GM12864 (cell line): ENCODE measurements at regions not wholly inside any gene's neighbourhood (a gene's known extent, or its start where the extent isn't known, plus 50 kb on each side); places are given as distances from the start of the nearest gene placed in this dataset.

Source experiments
- DNase-seq: peaks from one replicate; pipeline ENCODE4 v3.0.0-alpha.2; 2011; ENCODE audit warnings: low read depth
- H3K4me3 ChIP-seq: 2 replicates; pipeline ENCODE4 v1.5.1; 2011; ENCODE audit warnings: mild to moderate bottlenecking, low read depth, low read length, control low read depth
- TF ChIP-seq, protein P1 (sequence below): IDR thresholded peaks from 2 replicates; pipeline ENCODE4 v1.5.1; 2011; ENCODE audit warnings: low read depth, mild to moderate bottlenecking, moderate library complexity, low read length, control low read depth, inconsistent platforms; ENCODE audit errors: missing control alignments

- TF ChIP-seq, protein P1, sequence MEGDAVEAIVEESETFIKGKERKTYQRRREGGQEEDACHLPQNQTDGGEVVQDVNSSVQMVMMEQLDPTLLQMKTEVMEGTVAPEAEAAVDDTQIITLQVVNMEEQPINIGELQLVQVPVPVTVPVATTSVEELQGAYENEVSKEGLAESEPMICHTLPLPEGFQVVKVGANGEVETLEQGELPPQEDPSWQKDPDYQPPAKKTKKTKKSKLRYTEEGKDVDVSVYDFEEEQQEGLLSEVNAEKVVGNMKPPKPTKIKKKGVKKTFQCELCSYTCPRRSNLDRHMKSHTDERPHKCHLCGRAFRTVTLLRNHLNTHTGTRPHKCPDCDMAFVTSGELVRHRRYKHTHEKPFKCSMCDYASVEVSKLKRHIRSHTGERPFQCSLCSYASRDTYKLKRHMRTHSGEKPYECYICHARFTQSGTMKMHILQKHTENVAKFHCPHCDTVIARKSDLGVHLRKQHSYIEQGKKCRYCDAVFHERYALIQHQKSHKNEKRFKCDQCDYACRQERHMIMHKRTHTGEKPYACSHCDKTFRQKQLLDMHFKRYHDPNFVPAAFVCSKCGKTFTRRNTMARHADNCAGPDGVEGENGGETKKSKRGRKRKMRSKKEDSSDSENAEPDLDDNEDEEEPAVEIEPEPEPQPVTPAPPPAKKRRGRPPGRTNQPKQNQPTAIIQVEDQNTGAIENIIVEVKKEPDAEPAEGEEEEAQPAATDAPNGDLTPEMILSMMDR, result no peak
- no peak for DNase-seq
- H3K4me3 ChIP-seq, result no peak overlapping the region
These were observed 373.0 kb upstream of the CCNH start for GRCh38 chr5:87785554-87786335.

DNA sequence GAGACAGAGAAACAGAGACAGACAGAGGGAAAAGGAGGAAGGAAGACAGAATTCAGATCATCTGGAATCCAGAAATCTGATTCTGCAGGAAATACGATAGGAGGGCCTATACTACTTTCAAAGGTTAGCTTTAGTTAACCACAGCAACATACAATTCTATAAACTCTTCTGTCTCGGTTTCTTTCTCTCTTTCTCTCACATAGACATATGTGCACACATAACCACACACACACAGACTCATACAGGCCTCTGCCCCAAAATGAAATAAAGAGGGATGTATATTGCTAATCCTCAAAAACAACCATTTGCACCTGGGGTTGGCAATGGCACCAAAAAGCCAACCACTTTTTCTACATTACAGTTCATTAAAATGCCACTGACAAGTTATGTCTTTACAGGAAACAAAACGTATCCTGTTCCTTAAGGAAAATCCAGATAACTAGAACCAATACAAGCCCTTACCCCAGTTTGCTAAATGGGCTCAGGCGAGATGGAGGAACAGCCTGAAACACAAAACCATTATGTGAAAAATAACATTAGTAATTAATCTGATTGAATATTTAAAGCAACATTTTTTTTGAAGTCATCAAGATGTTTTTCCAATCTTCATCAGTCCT lies 372.3 kb upstream of the CCNH start:
- DNase-seq, result no peak
- TF ChIP-seq, protein P1, result no peak
- no peak overlapping the region for H3K4me3 ChIP-seq

GRCh38 chr5:87784311-87784710 lies 371.6 kb upstream of the CCNH start:
- DNase-seq, result no peak
- no peak overlapping the region for H3K4me3 ChIP-seq
- TF ChIP-seq, protein P1, result no peak

DNA sequence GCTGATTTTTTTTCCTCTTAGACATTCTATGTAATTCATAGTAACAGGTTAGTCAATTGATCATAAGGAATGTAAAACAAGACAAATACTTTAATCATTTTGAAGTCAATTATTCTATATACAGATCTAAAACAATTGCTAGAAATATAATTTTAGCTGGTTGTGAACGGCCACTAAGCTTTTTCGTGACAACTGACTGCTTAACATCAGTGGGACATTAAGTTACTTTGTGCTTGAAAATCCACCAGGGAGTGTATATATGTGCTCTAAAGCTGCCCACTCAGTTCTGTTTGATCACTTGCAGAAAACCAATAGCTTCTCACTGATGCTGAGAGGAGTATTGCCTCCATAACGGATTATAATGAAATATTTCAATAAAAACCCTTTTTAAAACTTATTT lies 370.2 kb upstream of the CCNH start:
- TF ChIP-seq, protein P1, result no peak
- no peak for DNase-seq
- H3K4me3 ChIP-seq, result no peak overlapping the region

DNA sequence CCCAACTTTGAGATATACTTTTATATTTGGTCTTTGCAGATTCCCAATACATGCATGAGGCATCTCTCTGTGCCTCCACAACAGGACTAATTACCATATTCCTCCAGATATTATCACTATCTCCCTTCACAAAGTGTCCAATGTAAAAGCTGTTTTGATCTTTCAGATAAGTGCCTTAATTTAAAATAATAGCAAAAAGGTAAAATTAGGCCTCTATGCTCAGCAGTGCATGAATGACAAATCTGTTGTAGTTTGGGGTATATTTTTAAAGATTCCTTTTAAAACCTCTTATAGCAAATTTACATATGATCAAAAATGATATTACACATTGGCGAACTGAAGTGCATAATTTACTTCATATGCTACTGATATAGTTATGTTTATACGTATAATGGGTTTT lies 369.2 kb upstream of the CCNH start:
- TF ChIP-seq, protein P1, result no peak
- DNase-seq, result no peak
- H3K4me3 ChIP-seq, result no peak overlapping the region

GRCh38 chr5:87780831-87781760 lies 368.4 kb upstream of the CCNH start:
- TF ChIP-seq, protein P1, result peak; percentile 84
- peak; percentile 55 for DNase-seq
- H3K4me3 ChIP-seq, result no peak overlapping the region
